IMR-90 (cell line): ENCODE measurements at regions not wholly inside any gene's neighbourhood (a gene's known extent, or its start where the extent isn't known, plus 50 kb on each side); places are given as distances from the start of the nearest gene placed in this dataset.

Source experiments
- ATAC-seq: fragments of 200-7000 bp; cut with Tn5 transposase; 2 replicates; pipeline ENCODE4 v1.9.1; 2020; ENCODE audit warnings: low read depth, mild to moderate bottlenecking, moderate library complexity
- BruUV-seq: library from RNA; stranded (reverse); fragments of 400-500 nt; replicated peaks from 2 replicates; lab custom pipeline; 2021; lab: Mats Ljungman, UMichigan
- CTCF ChIA-PET: fragments of 300-600 bp; formaldehyde crosslinking; extraction: SDS; loops from one replicate; lab custom pipeline; 2021; ENCODE audit warnings: antibody characterized with exemption; lab: Yijun Ruan, JAX
- POLR2A ChIA-PET: fragments of 300-600 bp; sonication (Branson Sonifier 250); formaldehyde crosslinking; loops from one replicate; lab custom pipeline; 2022; ENCODE audit warnings: antibody characterized with exemption; ENCODE audit not compliant: unreplicated experiment; lab: Charles Lee
- DNase-seq: peaks from one replicate; pipeline ENCODE4 v3.0.0; 2013
- H2AFZ ChIP-seq: replicated peaks from 2 replicates; pipeline ENCODE3; 2013; ENCODE audit warnings: low read length, mild to moderate bottlenecking; ENCODE audit not compliant: poor library complexity
- H2AK5ac ChIP-seq: 2 replicates; pipeline ENCODE4 v1.6.1; 2013; ENCODE audit warnings: low read depth, low read length, inconsistent platforms
- H2AK9ac ChIP-seq: replicated peaks from 2 replicates; pipeline ENCODE3; 2013; ENCODE audit warnings: mild to moderate bottlenecking, low read depth, low read length, moderate library complexity; ENCODE audit not compliant: poor library complexity
- H2BK120ac ChIP-seq: 2 replicates; pipeline ENCODE4 v1.6.1; 2013; ENCODE audit warnings: low read depth, low read length, inconsistent platforms
- H2BK15ac ChIP-seq: 3 replicates; pipeline ENCODE4 v1.6.1; 2013; ENCODE audit warnings: low read depth, low read length, inconsistent platforms
- H2BK20ac ChIP-seq: 2 replicates; pipeline ENCODE4 v1.6.1; 2013; ENCODE audit warnings: low read depth, mild to moderate bottlenecking, inconsistent platforms, low read length, moderate library complexity
- H2BK5ac ChIP-seq: 2 replicates; pipeline ENCODE4 v1.6.1; 2013; ENCODE audit warnings: mild to moderate bottlenecking, low read depth, low read length, inconsistent platforms; ENCODE audit not compliant: poor library complexity, severe bottlenecking
- H3K14ac ChIP-seq: replicated peaks from 2 replicates; pipeline ENCODE4 v1.6.1; 2013; ENCODE audit warnings: low read depth, low read length, inconsistent platforms
- H3K18ac ChIP-seq: 2 replicates; pipeline ENCODE4 v1.6.1; 2013; ENCODE audit warnings: low read depth, low read length, control low read depth
- H3K23ac ChIP-seq: 2 replicates; pipeline ENCODE4 v1.6.1; 2013; ENCODE audit warnings: low read depth, low read length, inconsistent platforms
- H3K27ac ChIP-seq: 2 replicates; pipeline ENCODE4 v1.5.1; 2013; ENCODE audit warnings: mild to moderate bottlenecking, control low read depth, low read length; ENCODE audit not compliant: insufficient read depth
- H3K27me3 ChIP-seq: 2 replicates; pipeline ENCODE4 v1.6.1; 2013; ENCODE audit warnings: low read length; ENCODE audit not compliant: control insufficient read depth, insufficient read depth
- H3K36me3 ChIP-seq: 2 replicates; pipeline ENCODE4 v1.6.1; 2013; ENCODE audit warnings: low read length, mixed read lengths; ENCODE audit not compliant: control insufficient read depth, insufficient read depth
- H3K4ac ChIP-seq: 2 replicates; pipeline ENCODE4 v1.6.1; 2013; ENCODE audit warnings: low read depth, low read length, inconsistent platforms
- H3K4me1 ChIP-seq: 2 replicates; pipeline ENCODE4 v1.6.1; 2013; ENCODE audit warnings: low read length, mixed read lengths; ENCODE audit not compliant: control insufficient read depth, insufficient read depth
- H3K4me2 ChIP-seq: 2 replicates; pipeline ENCODE4 v1.6.1; 2013; ENCODE audit warnings: low read depth, mild to moderate bottlenecking, control low read depth, low read length, moderate library complexity
- H3K4me3 ChIP-seq: 2 replicates; pipeline ENCODE4 v1.5.1; 2013; ENCODE audit warnings: low read depth, mild to moderate bottlenecking, control low read depth, low read length, moderate library complexity; ENCODE audit not compliant: insufficient read depth
- H3K56ac ChIP-seq: 2 replicates; pipeline ENCODE4 v1.6.1; 2013; ENCODE audit warnings: low read length, inconsistent platforms; ENCODE audit not compliant: insufficient read depth; ENCODE audit errors: extremely low read depth
- H3K79me1 ChIP-seq, 2 experiments: 2 replicates each; pipeline ENCODE4 v1.6.1; 2013; ENCODE audit warnings: low read length in 2 of 2, inconsistent platforms in 1 of 2, low read depth in 1 of 2
- H3K9ac ChIP-seq: 2 replicates; pipeline ENCODE4 v1.6.1; 2013; ENCODE audit warnings: low read depth, low read length, control low read depth
- H3K9me1 ChIP-seq: 2 replicates; pipeline ENCODE4 v1.6.1; 2013; ENCODE audit warnings: low read length, inconsistent platforms; ENCODE audit not compliant: insufficient read depth
- H3K9me3 ChIP-seq: 2 replicates; pipeline ENCODE4 v1.6.1; 2013; ENCODE audit warnings: low read length; ENCODE audit not compliant: control insufficient read depth, insufficient read depth
- H4K20me1 ChIP-seq: 2 replicates; pipeline ENCODE4 v1.6.1; 2013; ENCODE audit warnings: low read length, inconsistent platforms; ENCODE audit not compliant: insufficient read depth
- H4K5ac ChIP-seq: 2 replicates; pipeline ENCODE4 v1.6.1; 2013; ENCODE audit warnings: mild to moderate bottlenecking, low read depth, low read length, control low read depth
- H4K8ac ChIP-seq, 2 experiments: 2 replicates each; pipeline ENCODE4 v1.6.1; 2013; ENCODE audit warnings: low read depth in 2 of 2, low read length in 2 of 2, control low read depth in 1 of 2, inconsistent platforms in 1 of 2
- H4K91ac ChIP-seq: 2 replicates; pipeline ENCODE4 v1.6.1; 2013; ENCODE audit warnings: low read depth, low read length, inconsistent platforms; ENCODE audit not compliant: insufficient read depth
- BHLHE40 ChIP-seq: fragments of 150-350 bp; IDR thresholded peaks from 2 replicates; pipeline ENCODE4 v1.6.1; 2016; ENCODE audit warnings: mild to moderate bottlenecking, low read depth, low read length
- CEBPB ChIP-seq: IDR thresholded peaks from 2 replicates; pipeline ENCODE4 v1.6.1; 2012; ENCODE audit warnings: low read depth, low read length, improper control_type of control experiment
- CHD1 ChIP-seq: IDR thresholded peaks from 2 replicates; pipeline ENCODE4 v1.6.1; 2012; ENCODE audit warnings: low read depth, low read length, improper control_type of control experiment
- FOS ChIP-seq: fragments of 150-350 bp; IDR thresholded peaks from 2 replicates; pipeline ENCODE4 v1.6.1; 2016; ENCODE audit warnings: low read depth, low read length
- MAFK ChIP-seq: IDR thresholded peaks from 2 replicates; pipeline ENCODE4 v1.6.1; 2012; ENCODE audit warnings: low read depth, low read length, improper control_type of control experiment
- MAZ ChIP-seq: IDR thresholded peaks from 2 replicates; pipeline ENCODE4 v1.6.1; 2012; ENCODE audit warnings: low read depth, mild to moderate bottlenecking, low read length, improper control_type of control experiment, moderate library complexity, borderline replicate concordance
- MXI1 ChIP-seq: IDR thresholded peaks from 2 replicates; pipeline ENCODE4 v1.6.1; 2012; ENCODE audit warnings: low read depth, mild to moderate bottlenecking, low read length, moderate library complexity, borderline replicate concordance
- NFE2L2 ChIP-seq: fragments of 150-350 bp; IDR thresholded peaks from 2 replicates; pipeline ENCODE4 v1.6.1; 2016; ENCODE audit warnings: low read depth, mild to moderate bottlenecking, low read length
- POLR2A ChIP-seq: IDR thresholded peaks from 2 replicates; pipeline ENCODE4 v1.6.1; 2012; ENCODE audit warnings: mild to moderate bottlenecking, low read depth, low read length
- RCOR1 ChIP-seq: IDR thresholded peaks from 2 replicates; pipeline ENCODE4 v1.6.1; 2012; ENCODE audit warnings: mild to moderate bottlenecking, low read length, improper control_type of control experiment; ENCODE audit not compliant: insufficient replicate concordance
- RFX5 ChIP-seq: IDR thresholded peaks from 2 replicates; pipeline ENCODE4 v1.8.0; 2012; ENCODE audit warnings: low read depth, mild to moderate bottlenecking, low read length, moderate library complexity
- WGBS, 2 experiments: methylation state at CpG; one replicate each; pipeline versions ENCODE4 v1.1.5 to v1.1.7; 2013; ENCODE audit warnings: missing lambda C conversion rate in 2 of 2; ENCODE audit not compliant: insufficient read length in 1 of 2; ENCODE audit errors: extremely low coverage in 2 of 2; 5-methylcytosine and 5-hydroxymethylcytosine counted together
- dilution Hi-C: fragments of 300-500 bp; cut with HindIII; formaldehyde crosslinking; loops from one replicate; pipeline ENCODE4 v1.14.3; 2018; ENCODE audit warnings: low sequenced_read_pairs; ENCODE audit not compliant: unreplicated experiment
- in situ Hi-C: fragments of 300-500 bp; cut with MboI; formaldehyde crosslinking; loops from 3 replicates; pipeline ENCODE4 v1.14.3; 2019; ENCODE audit warnings: low sequenced_read_pairs, inconsistent platforms, mixed read lengths
- intact Hi-C: fragments of 100-400 bp; cut with micrococcal nuclease; formaldehyde crosslinking; loops from 2 replicates; pipeline ENCODE4 v1.10.0; 2022
- TF ChIP-seq, protein P1 (sequence below): fragments of 150-350 bp; IDR thresholded peaks from 2 replicates; pipeline ENCODE4 v1.6.1; 2017; ENCODE audit warnings: mild to moderate bottlenecking, antibody characterized with exemption, low read length, low read depth
- TF ChIP-seq, protein P2 (sequence below): conservative IDR thresholded peaks from 2 replicates; pipeline ENCODE4 v1.5.1; 2012; ENCODE audit warnings: mild to moderate bottlenecking, low read depth, low read length, improper control_type of control experiment

DNA sequence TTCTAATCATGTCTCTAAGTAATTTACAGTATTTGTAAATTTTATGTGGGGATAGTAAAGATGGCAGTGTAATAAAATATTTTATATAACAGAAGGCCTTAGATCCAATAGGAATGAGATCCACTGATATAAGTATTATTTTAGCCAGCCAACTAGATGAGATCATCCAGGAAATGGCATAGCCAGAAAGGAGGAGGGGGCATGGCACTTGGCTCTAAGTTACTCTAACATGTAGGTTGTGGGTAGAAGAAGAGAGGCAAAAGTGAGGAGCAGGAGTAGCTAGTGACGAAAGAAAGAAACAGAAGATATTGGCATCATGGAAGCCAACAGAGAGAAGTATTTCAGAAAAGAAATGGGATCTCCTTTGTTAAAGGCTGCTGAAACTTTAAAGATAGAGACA is 426.1 kb downstream of the PTPRC start:
- BruUV-seq, result no TSS peak
- Histone ChIP-seq H3K4ac (no peak overlapping the region), H3K23ac (no peak overlapping the region), H4K8ac (no peak overlapping the region), H3K14ac (no peak overlapping the region), H4K91ac (no peak overlapping the region), H3K36me3 (no peaks in the 10 kb centered on the region), H3K79me1 (no peaks in the 10 kb centered on the region), H2BK120ac (no peak overlapping the region), H4K20me1 (no peaks in the 10 kb centered on the region), H3K27ac (no peak overlapping the region), H2BK15ac (no peak overlapping the region), H2AK5ac (no peak overlapping the region), H2AFZ (no peak overlapping the region), H3K56ac (no peak overlapping the region), H3K9me3 (no peaks in the 10 kb centered on the region), H2BK20ac (no peak overlapping the region), H3K27me3 (no peaks in the 10 kb centered on the region), H4K5ac (no peak overlapping the region), H3K18ac (no peak overlapping the region; the same call in 1 of the 2 replicates), H3K9me1 (no peaks in the 10 kb centered on the region), H3K9ac (no peak overlapping the region), H3K4me2 (no peak overlapping the region), H3K4me3 (no peak overlapping the region), H3K4me1 (peaks cover 2% of the 10 kb centered on the region; the same call in 1 of the 2 replicates), H2AK9ac (no peak overlapping the region), H2BK5ac (no peak overlapping the region)
- no peak for DNase-seq
- intact Hi-C loops (no loop called here), in situ Hi-C loops (no loop called here), dilution Hi-C loops (no loop called here)
- no peak for ATAC-seq
- POLR2A ChIA-PET, result no interaction called here
- TF ChIP-seq CHD1 (no peak), MXI1 (no peak), CEBPB (no peak), BHLHE40 (no peak), NFE2L2 (no peak), MAFK (no peak), RFX5 (no peak), MAZ (no peak), FOS (no peak), RCOR1 (no peak), POLR2A (no peak)
- TF ChIP-seq, protein P1, sequence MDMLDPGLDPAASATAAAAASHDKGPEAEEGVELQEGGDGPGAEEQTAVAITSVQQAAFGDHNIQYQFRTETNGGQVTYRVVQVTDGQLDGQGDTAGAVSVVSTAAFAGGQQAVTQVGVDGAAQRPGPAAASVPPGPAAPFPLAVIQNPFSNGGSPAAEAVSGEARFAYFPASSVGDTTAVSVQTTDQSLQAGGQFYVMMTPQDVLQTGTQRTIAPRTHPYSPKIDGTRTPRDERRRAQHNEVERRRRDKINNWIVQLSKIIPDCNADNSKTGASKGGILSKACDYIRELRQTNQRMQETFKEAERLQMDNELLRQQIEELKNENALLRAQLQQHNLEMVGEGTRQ, result no peak
- TF ChIP-seq, protein P2, sequence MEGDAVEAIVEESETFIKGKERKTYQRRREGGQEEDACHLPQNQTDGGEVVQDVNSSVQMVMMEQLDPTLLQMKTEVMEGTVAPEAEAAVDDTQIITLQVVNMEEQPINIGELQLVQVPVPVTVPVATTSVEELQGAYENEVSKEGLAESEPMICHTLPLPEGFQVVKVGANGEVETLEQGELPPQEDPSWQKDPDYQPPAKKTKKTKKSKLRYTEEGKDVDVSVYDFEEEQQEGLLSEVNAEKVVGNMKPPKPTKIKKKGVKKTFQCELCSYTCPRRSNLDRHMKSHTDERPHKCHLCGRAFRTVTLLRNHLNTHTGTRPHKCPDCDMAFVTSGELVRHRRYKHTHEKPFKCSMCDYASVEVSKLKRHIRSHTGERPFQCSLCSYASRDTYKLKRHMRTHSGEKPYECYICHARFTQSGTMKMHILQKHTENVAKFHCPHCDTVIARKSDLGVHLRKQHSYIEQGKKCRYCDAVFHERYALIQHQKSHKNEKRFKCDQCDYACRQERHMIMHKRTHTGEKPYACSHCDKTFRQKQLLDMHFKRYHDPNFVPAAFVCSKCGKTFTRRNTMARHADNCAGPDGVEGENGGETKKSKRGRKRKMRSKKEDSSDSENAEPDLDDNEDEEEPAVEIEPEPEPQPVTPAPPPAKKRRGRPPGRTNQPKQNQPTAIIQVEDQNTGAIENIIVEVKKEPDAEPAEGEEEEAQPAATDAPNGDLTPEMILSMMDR, result no peak
- whole genome bisulfite sequencing, 2 experiments, result no CpG with 5 or more reads among the region's 1 CpG
- CTCF ChIA-PET, result interaction anchor here (1.2 kb wide), 1 partner anchor 10 kb away, joined by 4 read pairs; no protein-coding TSS in a partner anchor
